HT1080 (cell line): ENCODE measurements at regions not wholly inside any gene's neighbourhood (a gene's known extent, or its start where the extent isn't known, plus 50 kb on each side); places are given as distances from the start of the nearest gene placed in this dataset.

Source experiments
- DNase-seq: peaks from one replicate; pipeline ENCODE4 v3.0.0-alpha.2; 2015; ENCODE audit warnings: low read depth

- DNase-seq, result peak; percentile 82
These were observed 793.2 kb downstream of the SUCLG1 start for GRCh38 chr2:83665894-83666293.

- no peak for DNase-seq
These were observed 793.9 kb downstream of the SUCLG1 start for GRCh38 chr2:83665154-83665553.

GRCh38 chr2:83661711-83662110 is 797.4 kb downstream of the SUCLG1 start:
- no peak for DNase-seq

GRCh38 chr2:83654091-83654611 is 804.9 kb downstream of the SUCLG1 start:
- no peak for DNase-seq

- no peak for DNase-seq
These were observed 808.2 kb downstream of the SUCLG1 start for GRCh38 chr2:83650898-83651297.

- no peak for DNase-seq
These were observed 808.9 kb downstream of the SUCLG1 start for GRCh38 chr2:83650161-83650560.

GRCh38 chr2:83640506-83640905 is 818.6 kb downstream of the SUCLG1 start:
- no peak for DNase-seq

- DNase-seq, result no peak
These were observed 825.7 kb downstream of the SUCLG1 start for GRCh38 chr2:83633423-83633822.

GRCh38 chr2:83630351-83630750 is 828.7 kb downstream of the SUCLG1 start:
- no peak for DNase-seq

- DNase-seq, result no peak
These were observed 843.6 kb downstream of the SUCLG1 start for GRCh38 chr2:83615511-83615910.

- no peak for DNase-seq
These were observed 845.9 kb downstream of the SUCLG1 start for GRCh38 chr2:83613178-83613577.

GRCh38 chr2:83602753-83603152 is 856.3 kb downstream of the SUCLG1 start:
- DNase-seq, result peak; percentile 19

- no peak for DNase-seq
These were observed 862.3 kb downstream of the SUCLG1 start for GRCh38 chr2:83596592-83597282.

- no peak for DNase-seq
These were observed 863.2 kb downstream of the SUCLG1 start for GRCh38 chr2:83595926-83596325.

GRCh38 chr2:83595121-83595690 is 863.9 kb downstream of the SUCLG1 start:
- no peak for DNase-seq

GRCh38 chr2:83594241-83595120 is 864.6 kb downstream of the SUCLG1 start:
- no peak for DNase-seq

GRCh38 chr2:83587309-83587708 is 871.8 kb downstream of the SUCLG1 start:
- no peak for DNase-seq

GRCh38 chr2:83585250-83585649 is 873.8 kb downstream of the SUCLG1 start:
- peak; percentile 2 for DNase-seq

GRCh38 chr2:83584672-83585071 is 874.4 kb downstream of the SUCLG1 start:
- no peak for DNase-seq

GRCh38 chr2:83582589-83582988 is 876.5 kb downstream of the SUCLG1 start:
- DNase-seq, result no peak

- no peak for DNase-seq
These were observed 879.6 kb downstream of the SUCLG1 start for GRCh38 chr2:83579507-83579906.

GRCh38 chr2:83578405-83578804 is 880.7 kb downstream of the SUCLG1 start:
- peak; percentile 15 for DNase-seq
